GM20000 (cell line): ENCODE measurements at regions not wholly inside any gene's neighbourhood (a gene's known extent, or its start where the extent isn't known, plus 50 kb on each side); places are given as distances from the start of the nearest gene placed in this dataset.

ENCODE experiments used
- DNase-seq: peaks from one replicate; pipeline ENCODE4 v3.0.0; 2012; ENCODE audit warnings: low spot score
- CTCF ChIP-seq: IDR thresholded peaks from 2 replicates; pipeline ENCODE4 v1.5.1; 2012; ENCODE audit warnings: mild to moderate bottlenecking, control low read depth; ENCODE audit errors: extremely low read depth, missing control alignments

- DNase-seq = no peak
- TF ChIP-seq CTCF = no peak
Observed at GRCh38 chr2:221705185-221705877, 133.2 kb upstream of the EPHA4 start.

- no peak for TF ChIP-seq CTCF
- no peak for DNase-seq
Observed at GRCh38 chr2:221704442-221704841, 132.3 kb upstream of the EPHA4 start.

- no peak for DNase-seq
- no peak for TF ChIP-seq CTCF
Observed at GRCh38 chr2:221693365-221693764, 121.3 kb upstream of the EPHA4 start.

- DNase-seq = no peak
- TF ChIP-seq CTCF = no peak
Observed at GRCh38 chr2:221691571-221691970, 119.5 kb upstream of the EPHA4 start.

GRCh38 chr2:221689140-221689539 is 117.0 kb upstream of the EPHA4 start:
- no peak for TF ChIP-seq CTCF

GRCh38 chr2:221680548-221680947 is 108.4 kb upstream of the EPHA4 start:
- TF ChIP-seq CTCF = no peak
- DNase-seq = no peak

More at GRCh38 chr2:221689140-221689539, 117.0 kb upstream of the EPHA4 start:
- DNase-seq = no peak

- DNase-seq = no peak
- TF ChIP-seq CTCF = no peak
Observed at GRCh38 chr2:221677688-221678087, 105.6 kb upstream of the EPHA4 start.
